NCI-H1092 treated with DMSO at 0.1 percent for 48 hours (cell line): ENCODE measurements at regions not wholly inside any gene's neighbourhood (a gene's known extent, or its start where the extent isn't known, plus 50 kb on each side); places are given as distances from the start of the nearest gene placed in this dataset.
A peak's percentile ranks its signal among the peaks of the same experiment; 100 is the strongest.
"Not testable (repeated sequence)": the region's sequence is repeated elsewhere in the genome, so short reads cannot be mapped to it uniquely, and the experiment has no call there.

Source experiments
- DNase-seq: peaks from one replicate; lab custom pipeline; 2025; lab: John Stamatoyannopoulos, UW

DNA sequence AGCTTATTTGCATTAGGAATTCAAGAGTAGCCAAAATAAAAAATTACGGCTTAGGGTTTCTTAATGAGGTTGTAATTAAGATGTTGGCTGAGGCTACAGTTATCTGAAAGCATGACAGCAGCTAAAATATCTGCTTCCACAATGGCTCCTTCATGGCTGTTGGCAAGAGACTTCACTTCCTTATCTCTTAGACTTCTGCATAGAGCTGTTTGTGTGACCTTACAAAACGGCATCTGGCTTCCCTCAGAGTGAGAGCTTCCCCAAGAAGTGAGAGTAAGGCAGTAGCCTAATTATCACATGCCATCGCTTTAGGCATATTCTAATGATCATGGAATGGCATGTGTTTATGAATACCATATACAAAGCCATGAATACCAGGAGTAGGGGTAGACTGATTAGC lies 57.6 kb downstream of the CCDC59 start:
- no peak for DNase-seq

DNA sequence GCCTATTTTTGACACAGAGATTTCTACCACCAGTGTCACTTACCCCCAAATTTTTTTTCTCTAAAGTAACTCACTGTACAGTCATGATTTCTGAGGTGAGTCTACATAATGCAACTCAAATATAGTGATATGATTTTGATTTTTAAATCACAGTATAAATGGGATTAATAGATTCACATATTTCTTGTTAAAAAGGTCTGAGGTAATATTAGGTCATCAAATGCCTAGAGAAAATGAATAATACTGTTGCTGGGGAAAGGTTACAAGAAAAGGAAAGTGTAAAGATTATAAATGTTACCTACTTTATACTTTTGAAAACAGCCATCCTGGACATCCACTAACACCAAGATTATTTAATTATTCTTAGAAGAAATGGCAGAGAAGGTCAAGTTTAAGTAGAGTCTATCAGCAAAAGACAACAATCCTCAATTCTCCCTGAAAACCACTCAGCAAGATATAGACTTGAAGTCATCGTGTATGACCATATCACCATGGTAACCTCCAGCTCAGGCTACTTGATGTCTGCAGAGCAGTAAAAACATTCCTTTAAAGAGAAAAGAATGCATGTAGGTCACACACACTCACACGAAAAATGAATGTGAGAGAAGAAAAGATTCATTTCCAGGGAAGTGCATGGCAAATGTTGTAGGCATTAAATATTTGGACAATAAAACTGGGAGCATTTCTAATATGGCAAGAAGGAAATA lies 58.7 kb downstream of the CCDC59 start:
- no peak for DNase-seq

DNA sequence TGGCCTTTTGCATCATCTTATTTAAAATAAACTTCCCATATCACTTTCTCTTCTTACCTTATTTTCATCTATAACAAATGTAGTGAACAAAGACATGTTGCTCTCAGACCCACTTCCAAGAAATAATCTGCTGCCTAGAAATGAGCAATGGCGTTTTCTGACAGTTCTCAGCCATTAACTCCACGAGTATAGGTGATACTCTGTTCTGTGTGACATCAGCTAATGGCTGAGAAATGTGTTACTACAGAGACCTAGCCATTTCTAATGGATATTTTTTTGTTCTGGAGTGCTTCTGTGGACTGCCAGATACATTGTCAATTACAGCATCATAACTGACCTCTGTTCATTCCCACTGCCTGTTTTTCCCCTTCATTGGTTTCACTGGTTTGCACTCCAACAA lies 67.8 kb downstream of the CCDC59 start:
- DNase-seq = no peak

DNA sequence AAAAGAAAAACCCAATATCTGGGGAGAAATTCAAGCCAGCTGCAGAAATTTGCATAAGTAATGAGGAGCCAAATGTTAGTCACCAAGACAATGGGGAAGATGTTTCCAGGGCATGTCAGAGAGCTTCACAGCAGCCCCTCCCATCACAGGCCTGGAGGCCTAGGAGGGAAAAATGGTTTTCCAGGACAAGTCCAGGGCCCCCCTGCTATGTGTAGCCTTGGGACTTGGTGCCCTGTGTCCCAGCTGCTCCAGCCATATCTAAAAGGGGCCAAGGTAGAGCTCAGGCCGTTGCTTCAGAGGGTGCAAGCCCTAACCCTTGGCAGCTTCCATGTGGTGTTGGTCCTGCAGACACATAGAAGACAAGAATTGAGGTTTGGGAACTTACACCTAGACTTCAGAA lies 76.9 kb downstream of the CCDC59 start:
- DNase-seq = not testable (repeated sequence)

DNA sequence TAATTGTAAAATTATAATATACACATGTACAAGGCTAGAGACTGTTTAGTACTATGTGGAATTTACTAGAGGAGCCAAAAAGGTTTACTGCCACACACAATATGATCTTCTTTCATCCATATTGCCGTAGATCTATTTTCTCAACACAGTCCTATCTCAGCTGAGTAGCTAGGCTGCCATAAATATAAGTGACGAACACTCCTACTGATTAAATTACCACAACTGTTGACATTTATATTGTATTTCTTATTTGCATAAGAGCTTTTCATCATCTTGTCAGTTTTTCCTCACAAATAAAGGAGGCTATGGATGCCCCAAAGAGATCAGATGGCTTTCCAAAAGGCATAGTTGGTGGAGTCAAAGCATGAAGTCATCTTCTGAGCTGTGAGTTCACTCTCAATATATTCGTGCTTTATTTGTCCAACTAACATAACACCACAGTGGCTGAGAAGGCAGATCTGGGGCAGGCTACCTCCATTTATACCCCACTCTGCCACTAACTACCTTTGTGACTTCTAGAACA lies 78.6 kb downstream of the CCDC59 start:
- peak; percentile 28 for DNase-seq

DNA sequence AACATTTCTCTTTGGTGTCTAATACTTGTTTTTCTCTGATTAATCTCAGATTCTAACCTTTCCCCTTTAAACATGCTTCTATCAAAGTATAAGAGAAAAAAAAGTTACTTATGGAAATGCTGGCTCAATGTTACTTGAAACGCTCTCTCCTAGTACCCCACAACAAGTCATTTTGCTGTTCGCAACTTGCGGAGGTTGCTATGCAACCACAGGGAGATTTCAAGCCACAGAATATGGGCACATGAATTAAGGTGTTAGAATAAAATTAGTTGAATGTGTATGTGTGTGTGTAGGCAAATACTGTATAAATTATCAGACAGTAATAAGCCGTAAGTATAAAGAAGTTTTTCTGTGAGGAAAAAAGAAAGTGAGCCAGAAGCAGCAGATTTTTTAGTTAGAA lies 80.6 kb downstream of the CCDC59 start:
- no peak for DNase-seq

DNA sequence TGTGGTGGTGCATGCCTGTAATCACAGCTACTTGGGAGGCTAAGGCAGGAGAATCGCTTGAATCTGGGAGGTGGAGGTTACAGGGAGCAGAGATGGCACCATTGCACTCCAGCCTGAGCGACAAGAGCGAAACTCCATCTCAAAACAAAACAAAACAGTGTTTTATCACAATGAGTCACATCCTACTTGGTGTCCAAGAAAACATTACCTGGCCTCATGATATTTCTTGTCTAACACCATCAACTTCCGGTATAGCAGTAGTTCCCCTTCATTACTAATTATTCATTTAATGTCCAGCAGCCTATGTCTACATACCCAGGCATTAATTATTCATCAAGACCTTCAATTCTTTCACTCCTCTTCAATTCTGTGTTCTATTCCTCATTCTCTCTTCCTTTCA lies 115.5 kb downstream of the CCDC59 start:
- no peak for DNase-seq

DNA sequence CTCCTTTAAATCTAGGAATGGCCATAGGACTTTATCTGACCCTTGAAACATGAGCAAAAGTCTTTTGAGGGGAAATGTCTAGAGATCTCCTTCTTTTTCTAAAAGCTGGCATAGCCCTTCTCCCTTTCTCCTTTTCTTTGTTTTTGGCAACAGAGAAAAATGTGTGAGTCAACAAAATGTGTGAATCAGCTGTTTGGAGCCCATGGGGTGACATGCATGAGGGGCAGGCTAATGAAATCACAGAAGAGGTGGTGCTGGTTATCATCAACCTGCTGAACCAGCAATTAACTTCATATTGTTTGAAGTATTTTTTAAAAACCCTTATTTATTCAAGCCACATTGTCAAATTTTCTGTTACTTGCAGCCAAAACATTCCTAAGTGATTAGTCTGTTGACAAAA lies 132.3 kb downstream of the CCDC59 start:
- DNase-seq = no peak

DNA sequence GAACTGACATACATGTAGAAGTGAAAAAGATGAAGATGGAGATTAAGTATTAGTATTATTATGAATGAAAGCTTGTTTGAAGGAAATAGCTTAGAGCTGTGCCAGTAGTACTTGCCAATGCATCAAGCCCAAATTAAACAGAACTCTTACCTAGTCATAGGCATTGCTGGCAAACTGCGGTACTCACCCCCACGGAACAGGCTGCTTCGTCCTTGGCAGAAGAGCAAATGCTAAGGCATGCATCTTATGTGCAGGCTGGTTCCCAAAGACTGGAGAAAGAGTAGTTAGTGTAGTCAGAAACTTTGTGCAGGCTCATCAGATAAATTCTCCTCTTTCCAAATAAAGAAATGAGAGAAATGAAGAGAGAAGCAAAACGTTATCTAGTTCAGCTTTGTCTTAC lies 134.8 kb downstream of the CCDC59 start:
- no peak for DNase-seq

DNA sequence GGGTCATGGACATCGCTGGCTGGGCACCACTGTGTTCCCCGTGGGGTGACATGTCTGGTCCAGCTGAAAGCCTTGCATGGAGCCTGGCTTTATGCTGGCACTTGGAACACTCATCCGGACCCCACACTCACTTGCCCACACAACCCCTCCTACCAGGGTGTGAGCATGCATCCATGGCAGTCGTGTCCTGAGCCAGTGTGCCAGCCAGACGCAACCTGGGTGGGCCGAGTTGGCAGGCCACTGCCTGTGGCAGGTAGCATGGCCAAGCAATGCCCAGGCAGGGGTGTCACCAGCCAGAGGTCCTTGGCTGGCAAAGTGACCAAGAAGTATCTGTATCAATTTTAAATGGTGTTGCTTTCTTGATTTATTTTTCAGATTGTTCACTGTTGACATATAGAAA lies 141.7 kb downstream of the CCDC59 start:
- DNase-seq = no peak

DNA sequence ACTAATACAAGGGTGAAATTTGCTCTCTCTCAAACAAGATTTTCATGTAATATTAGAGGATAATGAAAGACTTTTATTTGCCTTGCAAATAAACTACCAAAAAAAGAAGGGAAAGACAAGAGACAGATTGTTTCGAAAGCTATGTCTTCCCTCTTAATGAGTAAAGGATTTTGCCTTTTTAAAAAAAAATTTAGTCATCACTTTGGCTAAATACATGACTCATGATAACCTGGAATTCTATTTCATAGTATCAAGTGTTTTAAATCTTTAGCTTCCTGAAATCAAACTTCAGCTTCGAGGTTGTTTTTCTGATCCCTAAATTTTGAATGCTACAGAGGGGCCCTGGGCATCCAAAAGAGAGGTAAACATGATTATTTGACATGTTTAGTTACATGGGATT lies 144.4 kb downstream of the CCDC59 start:
- DNase-seq = no peak

DNA sequence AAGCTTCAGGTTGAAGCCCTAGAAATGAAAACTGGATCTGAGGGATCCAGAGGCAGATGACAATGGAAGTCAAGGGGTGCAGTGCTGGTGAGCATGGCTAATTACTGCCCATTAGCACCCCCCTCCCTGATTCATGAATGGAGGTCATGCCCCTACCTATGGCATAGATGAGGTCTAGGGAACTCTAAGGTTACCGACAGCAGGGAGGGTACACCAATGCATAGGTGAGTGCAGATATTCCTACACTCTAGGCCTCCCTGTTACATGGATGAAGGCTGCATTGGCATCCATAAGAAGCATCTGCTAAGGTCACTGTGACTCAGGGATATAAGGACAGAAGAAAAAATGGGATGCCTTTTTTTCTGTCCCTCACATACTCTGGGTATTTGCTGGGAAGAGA lies 147.3 kb downstream of the CCDC59 start:
- no peak for DNase-seq

DNA sequence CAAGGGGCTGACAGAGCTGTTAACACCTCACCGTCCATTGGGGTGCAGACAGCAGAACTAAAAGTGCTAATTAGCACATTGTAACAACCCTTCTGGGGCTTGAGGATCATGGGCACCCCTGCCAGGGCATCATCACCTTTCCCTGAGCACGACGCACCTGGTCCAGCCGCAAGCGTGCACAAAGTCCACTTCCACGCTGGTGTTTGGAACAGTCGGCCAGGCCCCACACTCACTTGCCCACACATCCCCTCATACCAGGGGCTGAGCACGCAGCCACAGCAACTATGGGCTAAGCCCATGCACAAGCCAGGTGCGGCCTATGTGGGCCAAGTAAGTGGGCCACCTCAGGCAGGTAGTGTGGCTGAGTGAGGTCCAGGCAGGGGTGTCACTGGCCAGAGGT lies 148.7 kb downstream of the CCDC59 start:
- no peak for DNase-seq

DNA sequence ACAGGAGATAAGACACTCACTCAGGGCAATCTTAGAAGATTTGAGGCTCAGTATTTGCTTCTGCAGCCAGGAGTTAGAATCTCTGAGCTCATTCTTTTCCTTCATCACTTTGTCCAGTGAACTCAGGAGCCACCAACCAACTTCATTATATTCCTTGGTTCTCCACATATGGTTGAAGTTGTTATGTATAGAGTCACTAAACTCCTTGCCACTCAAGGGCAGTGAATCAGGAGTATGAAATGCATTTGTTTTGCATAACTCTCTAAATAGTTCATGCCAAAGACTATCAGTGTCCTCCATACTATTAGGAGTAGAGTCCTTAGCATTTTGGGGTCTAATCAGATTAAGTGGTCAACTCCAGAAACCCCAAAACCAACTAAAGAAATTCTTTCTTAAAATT lies 150.6 kb downstream of the CCDC59 start:
- DNase-seq = no peak

DNA sequence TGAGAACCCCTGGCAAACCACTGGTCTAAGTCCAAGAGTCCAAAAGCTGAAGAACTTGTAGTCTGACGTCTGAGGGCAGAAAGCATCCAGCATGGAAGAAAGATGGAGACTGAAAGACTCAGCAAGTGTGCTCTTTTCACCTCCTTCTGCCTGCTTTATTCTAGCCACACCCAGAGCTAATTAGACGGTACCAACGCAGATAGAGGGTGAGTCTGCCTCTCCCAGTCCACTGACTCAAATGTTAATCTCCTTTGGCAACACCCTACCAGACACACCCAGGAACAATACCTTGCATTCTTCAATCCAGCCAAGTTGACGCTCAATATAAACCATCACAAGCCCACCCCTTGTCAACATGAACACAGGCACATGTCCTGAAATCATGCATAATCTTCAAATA lies 155.1 kb downstream of the CCDC59 start:
- DNase-seq = no peak

DNA sequence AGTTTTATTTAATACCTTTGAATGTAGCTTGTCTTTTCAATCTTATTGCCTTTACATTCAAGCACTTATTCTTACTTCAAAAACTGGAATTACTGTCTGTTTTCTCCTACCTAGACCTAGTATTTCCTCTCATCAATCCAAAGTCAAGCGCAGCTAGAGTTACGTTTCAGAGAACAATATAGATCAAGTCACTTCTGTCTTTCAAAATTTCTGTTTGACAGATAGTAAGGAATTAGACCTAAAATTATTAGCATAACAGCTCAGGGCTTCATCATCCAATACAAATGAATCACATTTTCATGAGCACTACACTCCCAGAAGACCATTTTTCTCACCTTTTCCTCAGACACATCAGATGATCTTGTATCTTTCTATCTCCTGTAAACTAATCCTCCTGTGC lies 170.6 kb downstream of the CCDC59 start:
- no peak for DNase-seq

DNA sequence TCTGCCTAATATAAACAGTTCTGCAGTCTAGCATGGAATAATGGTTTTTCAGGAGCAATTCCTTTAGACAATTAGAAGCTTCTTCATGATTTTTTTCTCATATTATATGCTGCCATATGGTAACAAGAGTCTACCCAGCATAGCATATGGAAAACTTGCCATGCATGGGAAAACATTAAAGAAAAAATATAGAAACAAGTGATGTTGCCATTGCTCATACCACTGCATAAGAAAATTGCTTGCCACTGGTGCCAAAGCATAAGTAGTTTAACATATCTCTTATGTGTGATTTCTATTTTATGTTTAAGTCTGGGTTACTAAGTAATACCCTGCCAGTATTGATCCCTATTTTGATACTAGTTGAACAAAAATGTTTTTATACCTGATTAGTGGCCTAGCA lies 171.2 kb downstream of the CCDC59 start:
- DNase-seq = no peak

DNA sequence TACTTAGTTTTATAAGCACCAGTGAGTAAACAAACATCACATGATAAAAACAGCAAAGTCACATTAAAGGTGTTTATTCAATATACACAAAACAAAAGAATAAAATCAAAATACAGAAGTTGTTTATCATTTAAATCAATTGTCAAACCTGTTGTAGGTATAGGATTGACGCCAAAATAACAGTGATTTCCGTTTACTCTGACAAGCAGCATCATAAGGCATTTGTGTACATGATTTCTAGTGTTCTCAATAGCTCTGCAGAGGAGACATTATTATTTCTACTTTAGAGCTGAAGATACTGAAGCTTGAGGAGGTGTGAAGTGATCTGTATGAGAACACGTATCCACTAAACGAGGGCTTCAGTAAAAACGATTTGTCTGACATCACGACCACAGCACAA lies 171.9 kb downstream of the CCDC59 start:
- DNase-seq = no peak

DNA sequence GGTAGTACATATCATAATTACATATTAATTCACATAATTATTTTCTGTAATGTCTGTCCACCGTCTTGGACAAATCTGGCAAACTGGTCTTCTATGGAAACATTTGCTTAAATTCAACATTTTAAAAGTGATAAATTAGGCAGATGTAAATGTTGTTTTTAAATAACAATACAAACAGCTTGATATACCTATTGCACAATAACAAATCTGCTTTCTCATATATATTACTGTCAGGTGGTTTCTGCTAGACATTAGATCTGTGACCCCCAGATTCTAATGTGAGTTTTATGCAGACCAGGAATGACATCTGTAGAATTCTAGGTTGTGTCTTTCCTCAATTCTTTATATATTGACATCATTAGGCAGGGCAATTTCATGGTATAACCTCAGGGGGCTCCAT lies 173.3 kb downstream of the CCDC59 start:
- no peak for DNase-seq

DNA sequence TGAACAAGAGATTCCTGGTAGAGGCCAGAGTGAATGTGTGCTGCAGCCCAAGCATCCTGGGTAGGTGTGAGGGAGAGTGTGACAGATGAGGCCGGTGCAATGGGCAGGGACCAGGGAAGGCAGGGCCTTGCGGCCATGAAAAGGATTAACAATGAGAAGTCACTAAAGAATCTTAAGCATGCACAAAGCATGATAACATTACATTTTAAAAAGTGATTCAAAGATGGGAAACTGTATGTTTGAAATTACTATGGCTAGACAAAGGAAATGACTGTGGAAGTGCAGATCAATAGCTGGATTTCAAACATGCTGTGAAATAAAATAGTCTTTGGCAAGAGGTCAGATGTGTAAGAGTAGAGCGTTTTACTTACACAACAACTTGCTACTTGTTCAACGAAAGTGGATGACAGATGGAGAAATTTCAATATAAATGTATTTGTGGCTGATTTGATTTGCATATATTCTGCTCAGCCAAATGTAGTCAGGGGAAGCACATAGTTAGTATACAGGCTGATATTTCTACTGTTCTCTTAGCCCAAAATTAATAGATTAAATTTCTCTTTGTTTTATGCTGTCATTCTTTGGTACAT lies 175.5 kb downstream of the CCDC59 start:
- no peak for DNase-seq

DNA sequence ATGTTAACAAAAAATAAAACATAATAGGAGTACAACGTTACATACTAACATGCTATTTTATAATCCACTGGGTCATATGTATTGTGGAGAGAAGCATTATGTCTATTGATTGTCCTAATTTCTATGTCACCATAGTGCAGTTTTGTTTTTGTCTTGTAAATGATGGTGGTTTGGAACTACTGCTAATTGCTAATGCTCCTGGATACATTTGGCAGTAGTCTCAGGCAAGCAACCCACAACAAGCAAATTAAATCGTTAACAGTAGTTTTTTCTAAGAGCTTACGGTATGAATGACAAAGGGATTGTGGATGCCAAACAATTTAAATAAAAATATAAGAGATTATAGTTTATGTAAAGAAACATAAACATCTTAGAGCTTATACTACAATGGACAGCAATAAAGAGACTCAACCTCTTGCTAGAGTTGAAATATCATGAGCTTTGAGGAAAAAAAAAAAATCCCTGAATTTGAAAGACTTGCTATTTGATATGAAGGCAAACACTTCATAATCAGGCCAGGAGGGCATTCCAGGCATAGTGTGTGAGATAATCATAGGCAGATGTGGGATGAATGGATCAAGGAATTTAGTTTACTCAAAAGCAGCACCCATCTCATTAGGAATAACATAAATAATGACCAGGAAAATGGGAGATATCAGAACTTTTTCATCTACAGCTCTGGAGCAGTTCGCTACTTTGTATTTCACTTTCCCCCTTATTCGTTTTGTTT lies 181.3 kb downstream of the CCDC59 start:
- peak; percentile 87 for DNase-seq

DNA sequence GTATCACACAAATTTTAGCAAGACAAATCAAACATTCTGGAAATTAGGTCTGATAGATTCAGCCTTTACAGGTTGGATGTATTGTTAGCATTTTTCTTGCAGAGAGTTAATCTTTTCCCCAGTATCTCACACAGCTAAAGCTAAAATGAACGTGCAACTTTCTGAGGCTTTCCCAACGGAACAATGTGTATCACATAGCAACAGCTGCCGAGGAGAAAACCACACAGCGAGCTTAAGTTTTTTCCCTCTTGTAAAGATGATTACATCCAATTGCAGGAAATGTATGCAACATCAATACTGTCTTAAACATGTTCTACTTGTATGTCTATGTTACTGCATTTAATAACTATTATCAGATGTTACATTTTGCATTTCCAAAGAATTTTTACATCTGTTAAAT lies 182.2 kb downstream of the CCDC59 start:
- no peak for DNase-seq

DNA sequence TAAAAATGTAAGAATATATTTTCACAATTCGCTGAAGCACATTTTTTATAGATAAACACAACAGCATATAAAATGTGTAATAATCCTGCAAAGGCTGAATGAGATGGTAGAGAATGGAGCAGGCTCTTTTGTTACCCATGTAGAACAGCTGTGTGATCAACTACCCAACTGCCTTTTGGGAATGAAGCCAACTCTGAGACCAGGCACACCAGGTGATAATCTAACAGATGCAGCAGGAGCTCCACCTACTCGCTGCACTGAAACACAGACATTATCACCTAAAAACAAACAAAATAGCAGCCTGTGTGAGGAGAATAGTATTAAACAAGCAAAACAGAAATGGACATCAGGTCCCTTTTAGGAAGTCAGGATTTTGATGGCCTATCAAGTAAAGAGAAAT lies 183.3 kb downstream of the CCDC59 start:
- DNase-seq = peak; percentile 95
